ENCODE measurements at regions not wholly inside any gene's neighbourhood (a gene's known extent, or its start where the extent isn't known, plus 50 kb on each side); places are given as distances from the start of the nearest gene placed in this dataset.
"Not testable (repeated sequence)": the region's sequence is repeated elsewhere in the genome, so short reads cannot be mapped to it uniquely, and the experiment has no call there.

GRCh38 chr9:6103911-6104310 is 88.5 kb upstream of the RANBP6 start:
- not testable (repeated sequence) for TF ChIP-seq CTCF (IDR thresholded peaks at IDR 0.05; ENCODE audit: insufficient read depth, low read depth, low read length); EZH2 (IDR thresholded peaks at IDR 0.05; ENCODE audit: insufficient read depth, low read length)
